ENCODE measurements at regions not wholly inside any gene's neighbourhood (a gene's known extent, or its start where the extent isn't known, plus 50 kb on each side); places are given as distances from the start of the nearest gene placed in this dataset.

DNA sequence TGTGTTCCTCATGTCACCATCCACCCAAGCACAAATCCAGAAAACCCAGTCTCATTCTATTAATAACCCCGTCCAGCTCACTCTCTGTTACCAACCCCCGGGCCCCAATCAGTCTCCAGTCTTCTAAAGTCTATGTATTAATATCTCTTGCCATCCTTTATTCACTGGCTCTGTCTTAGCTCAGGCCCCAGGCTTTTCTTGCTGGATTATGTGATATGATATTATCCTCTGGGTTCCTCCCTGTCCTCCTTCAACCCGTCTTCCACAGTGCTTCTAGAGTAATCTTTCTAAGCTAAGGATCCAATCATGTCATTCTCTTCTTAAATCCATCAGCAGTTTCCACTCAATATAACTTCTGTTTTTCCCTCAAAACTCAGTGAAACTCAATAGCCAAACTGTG is 240.5 kb upstream of the OSR1 start:
- Histone ChIP-seq H3K27ac (ENCODE audit: control insufficient read depth, insufficient read depth) (no peak overlapping the region), H3K27me3 (replicated peaks in 1 of 2; ENCODE audit: control insufficient read depth in 2 of 2, insufficient read depth in 2 of 2, low read length in 1 of 2) (no peaks in the 10 kb centered on the region), H3K4me1 (ENCODE audit: control insufficient read depth, insufficient read depth, low read length) (no peaks in the 10 kb centered on the region), H3K9me3 (replicated peaks; ENCODE audit: control insufficient read depth, insufficient read depth, low read length) (no peaks in the 10 kb centered on the region), H2AFZ (ENCODE audit: control insufficient read depth, low read depth, low read length) (no peak overlapping the region), H4K20me1 (ENCODE audit: control insufficient read depth, insufficient read depth) (no peaks in the 10 kb centered on the region), H3K4me3 (no peak overlapping the region), H3K36me3 (ENCODE audit: control insufficient read depth in 2 of 2, insufficient read depth in 2 of 2, low read length in 1 of 2) (no peaks in the 10 kb centered on the region), H3K9ac (ENCODE audit: control insufficient read depth, insufficient read depth, low read length) (no peak overlapping the region), H3K79me2 (ENCODE audit: control insufficient read depth, insufficient read depth, low read length) (no peaks in the 10 kb centered on the region), H3K4me2 (ENCODE audit: control insufficient read depth, insufficient read depth) (no peak overlapping the region)
- TF ChIP-seq RAD51 (IDR thresholded peaks at IDR 0.05) (no peak), ZNF384 (IDR thresholded peaks at IDR 0.05; ENCODE audit: borderline replicate concordance, low read depth, low read length) (no peak), BMI1 (IDR thresholded peaks at IDR 0.05; ENCODE audit: borderline replicate concordance) (no peak), ATF2 (IDR thresholded peaks at IDR 0.05; ENCODE audit: low read length) (no peak), SUPT20H (IDR thresholded peaks at IDR 0.05; ENCODE audit: borderline replicate concordance, control insufficient read depth, low read depth, low read length) (no peak), ZNF274 (IDR thresholded peaks at IDR 0.05; ENCODE audit: insufficient read depth, insufficient read length) (no peak), SMC3 (IDR thresholded peaks at IDR 0.05; ENCODE audit: borderline replicate concordance, low read length) (no peak), RELA (IDR thresholded peaks at IDR 0.05; ENCODE audit: borderline replicate concordance, partially characterized antibody) (no peak)
- ChIA-PET SMC1A (ENCODE audit: uncharacterized antibody, unreplicated experiment) (no interaction called here), RAD21 (ENCODE audit: unreplicated experiment) (no interaction called here), CTCF (no interaction called here), POLR2A (no interaction called here)
- intact Hi-C loops (cut with micrococcal nuclease; ENCODE audit: unreplicated experiment): no loop called here
- no peak for ATAC-seq
- 3% methylated on average over 3 of the region's 3 CpGs for WGBS (ENCODE audit: insufficient coverage, insufficient replicate concordance, low lambda C conversion rate, missing lambda C conversion rate)
- no peak for FAIRE-seq
- DNase-seq (ENCODE audit: low read depth, low spot score): no peak
- in situ Hi-C loops (cut with MboI): no loop called here
- BruUV-seq (replicated peaks): no TSS peak

- ChIA-PET RAD21 (ENCODE audit: unreplicated experiment) (no interaction called here), SMC1A (ENCODE audit: uncharacterized antibody, unreplicated experiment) (no interaction called here), CTCF (no interaction called here), POLR2A (no interaction called here)
- TF ChIP-seq POLR2AphosphoS2 (IDR thresholded peaks at IDR 0.05; ENCODE audit: low read depth, low read length): no peak
- TF ChIP-seq IRF4 (IDR thresholded peaks at IDR 0.05; ENCODE audit: low read depth, low read length): no peak
- TF ChIP-seq HDGF (IDR thresholded peaks at IDR 0.05): no peak
- TF ChIP-seq SUZ12 (IDR thresholded peaks at IDR 0.05; ENCODE audit: unreplicated experiment): no peak
- TF ChIP-seq EP300 (IDR thresholded peaks at IDR 0.05; ENCODE audit: borderline replicate concordance in 1 of 2, control insufficient read depth in 1 of 2, low read depth in 2 of 2, low read length in 2 of 2): no peak
- H3K4me1 ChIP-seq (ENCODE audit: control insufficient read depth, insufficient read depth, low read length): no peaks in the 10 kb centered on the region
- no peaks in the 10 kb centered on the region for H3K9me3 ChIP-seq (replicated peaks; ENCODE audit: control insufficient read depth, insufficient read depth, low read length)
- intact Hi-C loops (cut with micrococcal nuclease; ENCODE audit: unreplicated experiment): no loop called here
- DNase-seq (ENCODE audit: low read depth, low spot score): no peak
- H3K4me3 ChIP-seq: no peak overlapping the region
- no peaks in the 10 kb centered on the region for H3K36me3 ChIP-seq (ENCODE audit: control insufficient read depth in 2 of 2, insufficient read depth in 2 of 2, low read length in 1 of 2)
- no peak overlapping the region for H2AFZ ChIP-seq (ENCODE audit: control insufficient read depth, low read depth, low read length)
- H3K4me2 ChIP-seq (ENCODE audit: control insufficient read depth, insufficient read depth): no peak overlapping the region
- no peaks in the 10 kb centered on the region for H3K79me2 ChIP-seq (ENCODE audit: control insufficient read depth, insufficient read depth, low read length)
- in situ Hi-C loops (cut with MboI): no loop called here
- BruUV-seq (replicated peaks): no TSS peak
- H3K27ac ChIP-seq (ENCODE audit: control insufficient read depth, insufficient read depth): no peak overlapping the region
- no peak for FAIRE-seq
- H3K27me3 ChIP-seq (replicated peaks in 1 of 2; ENCODE audit: control insufficient read depth in 2 of 2, insufficient read depth in 2 of 2, low read length in 1 of 2): no peaks in the 10 kb centered on the region
- ATAC-seq: no peak
- no peaks in the 10 kb centered on the region for H4K20me1 ChIP-seq (ENCODE audit: control insufficient read depth, insufficient read depth)
- no peak overlapping the region for H3K9ac ChIP-seq (ENCODE audit: control insufficient read depth, insufficient read depth, low read length)
Observed at GRCh38 chr2:19592197-19592596, 233.8 kb upstream of the OSR1 start.

Measured in GM12878 (cell line).